ENCODE measurements at regions not wholly inside any gene's neighbourhood (a gene's known extent, or its start where the extent isn't known, plus 50 kb on each side); places are given as distances from the start of the nearest gene placed in this dataset.

GRCh38 chrX:148416142-148416541 lies 84.3 kb upstream of the AFF2 start:
- H3K4me3 Mint-ChIP-seq (ENCODE audit: unreplicated experiment): no peak overlapping the region
- no peaks in the 10 kb centered on the region for H3K4me1 Mint-ChIP-seq (ENCODE audit: unreplicated experiment)
- DNase-seq (ENCODE audit: low spot score): no peak
- no peaks in the 10 kb centered on the region for H3K27me3 Mint-ChIP-seq (ENCODE audit: unreplicated experiment)
- no peak overlapping the region for H3K27ac Mint-ChIP-seq (ENCODE audit: unreplicated experiment)
- no peaks in the 10 kb centered on the region for H3K36me3 Mint-ChIP-seq (ENCODE audit: low read depth, unreplicated experiment)
- TF ChIP-seq, protein P1, sequence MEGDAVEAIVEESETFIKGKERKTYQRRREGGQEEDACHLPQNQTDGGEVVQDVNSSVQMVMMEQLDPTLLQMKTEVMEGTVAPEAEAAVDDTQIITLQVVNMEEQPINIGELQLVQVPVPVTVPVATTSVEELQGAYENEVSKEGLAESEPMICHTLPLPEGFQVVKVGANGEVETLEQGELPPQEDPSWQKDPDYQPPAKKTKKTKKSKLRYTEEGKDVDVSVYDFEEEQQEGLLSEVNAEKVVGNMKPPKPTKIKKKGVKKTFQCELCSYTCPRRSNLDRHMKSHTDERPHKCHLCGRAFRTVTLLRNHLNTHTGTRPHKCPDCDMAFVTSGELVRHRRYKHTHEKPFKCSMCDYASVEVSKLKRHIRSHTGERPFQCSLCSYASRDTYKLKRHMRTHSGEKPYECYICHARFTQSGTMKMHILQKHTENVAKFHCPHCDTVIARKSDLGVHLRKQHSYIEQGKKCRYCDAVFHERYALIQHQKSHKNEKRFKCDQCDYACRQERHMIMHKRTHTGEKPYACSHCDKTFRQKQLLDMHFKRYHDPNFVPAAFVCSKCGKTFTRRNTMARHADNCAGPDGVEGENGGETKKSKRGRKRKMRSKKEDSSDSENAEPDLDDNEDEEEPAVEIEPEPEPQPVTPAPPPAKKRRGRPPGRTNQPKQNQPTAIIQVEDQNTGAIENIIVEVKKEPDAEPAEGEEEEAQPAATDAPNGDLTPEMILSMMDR (IDR thresholded peaks at IDR 0.05; ENCODE audit: unreplicated experiment): no peak
- H3K9me3 Mint-ChIP-seq (ENCODE audit: unreplicated experiment): no peaks in the 10 kb centered on the region

DNA sequence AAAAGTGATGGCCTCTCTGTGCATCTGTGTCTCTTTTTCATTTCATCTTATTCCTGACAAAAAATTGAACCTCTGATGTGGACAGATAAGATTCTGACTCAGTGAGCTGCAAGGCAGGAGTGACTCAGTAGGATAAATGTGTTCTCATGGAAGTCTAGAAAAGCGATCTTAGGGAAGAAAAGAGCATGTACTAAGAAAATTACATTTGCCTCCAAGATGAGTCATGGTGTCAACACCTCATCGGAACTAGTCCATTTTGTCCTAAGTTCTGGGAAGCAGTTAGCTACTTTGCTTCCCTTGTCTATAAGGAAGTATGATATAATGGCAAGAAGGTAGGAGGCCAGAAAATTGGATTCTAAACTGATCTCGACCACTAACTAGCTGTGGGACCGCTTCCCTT lies 83.5 kb upstream of the AFF2 start:
- no peak for DNase-seq (ENCODE audit: low spot score)
- Mint-ChIP-seq H3K27ac (ENCODE audit: unreplicated experiment) (no peak overlapping the region), H3K9me3 (ENCODE audit: unreplicated experiment) (no peaks in the 10 kb centered on the region), H3K27me3 (ENCODE audit: unreplicated experiment) (no peaks in the 10 kb centered on the region), H3K36me3 (ENCODE audit: low read depth, unreplicated experiment) (no peaks in the 10 kb centered on the region), H3K4me3 (ENCODE audit: unreplicated experiment) (no peak overlapping the region), H3K4me1 (ENCODE audit: unreplicated experiment) (no peaks in the 10 kb centered on the region)
- TF ChIP-seq, protein P1 (IDR thresholded peaks at IDR 0.05; ENCODE audit: unreplicated experiment): no peak

- no peak overlapping the region for H3K4me3 Mint-ChIP-seq (ENCODE audit: unreplicated experiment)
- no peak overlapping the region for H3K27ac Mint-ChIP-seq (ENCODE audit: unreplicated experiment)
- no peaks in the 10 kb centered on the region for H3K27me3 Mint-ChIP-seq (ENCODE audit: unreplicated experiment)
- H3K9me3 Mint-ChIP-seq (ENCODE audit: unreplicated experiment): no peaks in the 10 kb centered on the region
- TF ChIP-seq, protein P1 (IDR thresholded peaks at IDR 0.05; ENCODE audit: unreplicated experiment): no peak
- no peak for DNase-seq (ENCODE audit: low spot score)
- H3K36me3 Mint-ChIP-seq (ENCODE audit: low read depth, unreplicated experiment): no peaks in the 10 kb centered on the region
- H3K4me1 Mint-ChIP-seq (ENCODE audit: unreplicated experiment): no peaks in the 10 kb centered on the region
Measured at GRCh38 chrX:148417934-148418333, 82.5 kb upstream of the AFF2 start.

- Mint-ChIP-seq H3K36me3 (ENCODE audit: low read depth, unreplicated experiment) (no peaks in the 10 kb centered on the region), H3K27ac (ENCODE audit: unreplicated experiment) (no peak overlapping the region), H3K4me3 (ENCODE audit: unreplicated experiment) (no peak overlapping the region), H3K27me3 (ENCODE audit: unreplicated experiment) (no peaks in the 10 kb centered on the region), H3K4me1 (ENCODE audit: unreplicated experiment) (no peaks in the 10 kb centered on the region), H3K9me3 (ENCODE audit: unreplicated experiment) (no peaks in the 10 kb centered on the region)
- DNase-seq (ENCODE audit: low spot score): no peak
- TF ChIP-seq, protein P1 (IDR thresholded peaks at IDR 0.05; ENCODE audit: unreplicated experiment): no peak
Measured at GRCh38 chrX:148422526-148422925, 77.9 kb upstream of the AFF2 start.

GRCh38 chrX:148424570-148424969 lies 75.8 kb upstream of the AFF2 start:
- Mint-ChIP-seq H3K27me3 (ENCODE audit: unreplicated experiment) (no peaks in the 10 kb centered on the region), H3K4me3 (ENCODE audit: unreplicated experiment) (no peak overlapping the region), H3K36me3 (ENCODE audit: low read depth, unreplicated experiment) (no peaks in the 10 kb centered on the region), H3K9me3 (ENCODE audit: unreplicated experiment) (no peaks in the 10 kb centered on the region), H3K4me1 (ENCODE audit: unreplicated experiment) (no peaks in the 10 kb centered on the region), H3K27ac (ENCODE audit: unreplicated experiment) (no peak overlapping the region)
- TF ChIP-seq, protein P1 (IDR thresholded peaks at IDR 0.05; ENCODE audit: unreplicated experiment): no peak
- DNase-seq (ENCODE audit: low spot score): no peak
